HEK293 (cell line): ENCODE measurements at regions not wholly inside any gene's neighbourhood (a gene's known extent, or its start where the extent isn't known, plus 50 kb on each side); places are given as distances from the start of the nearest gene placed in this dataset.

ENCODE experiments used
- CTCF ChIA-PET: fragments of 350-600 bp; formaldehyde crosslinking; extraction: SDS; loops from one replicate; lab custom pipeline; 2021; ENCODE audit warnings: antibody characterized with exemption; lab: Yijun Ruan, JAX
- POLR2A ChIA-PET: fragments of 300-600 bp; formaldehyde crosslinking; extraction: SDS; loops from one replicate; lab custom pipeline; 2020; ENCODE audit warnings: antibody characterized with exemption, inconsistent platforms; lab: Yijun Ruan, JAX
- H3K27ac ChIP-seq: fragments of 200-500 bp; sonication (Bioruptor generic); 2 replicates; pipeline ENCODE4 v1.5.1; 2014; ENCODE audit warnings: low read depth, low read length, control low read depth, inconsistent platforms; ENCODE audit errors: extremely low read depth
- H3K36me3 ChIP-seq, 2 experiments: fragments of 200-500 bp in 1 of 2; sonication (Bioruptor generic) in 1 of 2; 1 replicate in 1 of 2; 2 replicates in 1 of 2; pipeline ENCODE4 v1.5.1; 2014 to 2017; ENCODE audit warnings: inconsistent platforms in 2 of 2, low read length in 2 of 2; ENCODE audit not compliant: control insufficient read depth in 2 of 2, insufficient read depth in 1 of 2
- H3K4me1 ChIP-seq: fragments of 200-500 bp; sonication (Bioruptor generic); 2 replicates; pipeline ENCODE4 v1.5.1; 2014; ENCODE audit warnings: mild to moderate bottlenecking, low read length, inconsistent platforms; ENCODE audit not compliant: control insufficient read depth, insufficient read depth
- H3K4me3 ChIP-seq: 2 replicates; pipeline ENCODE4 v1.5.1; 2011; ENCODE audit warnings: low read depth, mild to moderate bottlenecking, control low read depth, low read length, moderate library complexity
- H3K9me3 ChIP-seq: fragments of 200-500 bp; sonication (Bioruptor generic); 2 replicates; pipeline ENCODE4 v1.5.1; 2014; ENCODE audit warnings: low read depth, low read length, inconsistent platforms; ENCODE audit not compliant: control insufficient read depth, insufficient read depth
- AEBP2 ChIP-seq: fragments of 450-650 bp; formaldehyde crosslinking; IDR thresholded peaks from 2 replicates; pipeline ENCODE4 v1.5.1; 2016; ENCODE audit warnings: missing biosample characterization, missing genetic modification characterization, borderline replicate concordance
- ELK4 ChIP-seq: IDR thresholded peaks from 2 replicates; pipeline ENCODE4 v1.6.1; 2011; ENCODE audit warnings: mild to moderate bottlenecking, low read depth, low read length, borderline replicate concordance
- GLIS2 ChIP-seq: fragments of 450-650 bp; formaldehyde crosslinking; IDR thresholded peaks from 2 replicates; pipeline ENCODE4 v1.5.1; 2016; ENCODE audit warnings: missing biosample characterization, missing genetic modification characterization
- INSM2 ChIP-seq: fragments of 450-650 bp; formaldehyde crosslinking; IDR thresholded peaks from 2 replicates; pipeline ENCODE4 v1.5.1; 2016; ENCODE audit warnings: missing biosample characterization, missing genetic modification characterization
- KLF1 ChIP-seq: fragments of 450-650 bp; formaldehyde crosslinking; IDR thresholded peaks from 2 replicates; pipeline ENCODE4 v1.5.1; 2016; ENCODE audit warnings: missing biosample characterization, missing genetic modification characterization
- RBAK ChIP-seq: fragments of 450-650 bp; formaldehyde crosslinking; IDR thresholded peaks from 2 replicates; pipeline ENCODE4 v1.5.1; 2016; ENCODE audit warnings: missing biosample characterization, missing genetic modification characterization
- SCRT1 ChIP-seq: fragments of 450-650 bp; formaldehyde crosslinking; IDR thresholded peaks from 2 replicates; pipeline ENCODE4 v1.5.1; 2016; ENCODE audit warnings: missing biosample characterization, missing genetic modification characterization, borderline replicate concordance
- SCRT2 ChIP-seq: fragments of 450-650 bp; formaldehyde crosslinking; IDR thresholded peaks from 2 replicates; pipeline ENCODE4 v1.5.1; 2016; ENCODE audit warnings: missing biosample characterization, missing genetic modification characterization
- ZBTB48 ChIP-seq: fragments of 450-650 bp; formaldehyde crosslinking; IDR thresholded peaks from 2 replicates; pipeline ENCODE4 v1.5.1; 2016; ENCODE audit warnings: missing biosample characterization, missing genetic modification characterization
- ZEB2 ChIP-seq: fragments of 450-650 bp; formaldehyde crosslinking; IDR thresholded peaks from 2 replicates; pipeline ENCODE4 v1.5.1; 2016; ENCODE audit warnings: missing biosample characterization, missing genetic modification characterization
- ZFP69B ChIP-seq: fragments of 450-650 bp; formaldehyde crosslinking; IDR thresholded peaks from 2 replicates; pipeline ENCODE4 v1.5.1; 2016; ENCODE audit warnings: missing biosample characterization, missing genetic modification characterization
- ZNF146 ChIP-seq: fragments of 450-650 bp; formaldehyde crosslinking; IDR thresholded peaks from 2 replicates; pipeline ENCODE4 v1.5.1; 2016; ENCODE audit warnings: missing biosample characterization, missing genetic modification characterization
- ZNF155 ChIP-seq: fragments of 450-650 bp; formaldehyde crosslinking; IDR thresholded peaks from 2 replicates; pipeline ENCODE4 v1.5.1; 2016; ENCODE audit warnings: missing biosample characterization, missing genetic modification characterization
- ZNF175 ChIP-seq: fragments of 450-650 bp; formaldehyde crosslinking; IDR thresholded peaks from 2 replicates; pipeline ENCODE4 v1.5.1; 2016; ENCODE audit warnings: missing biosample characterization, missing genetic modification characterization
- ZNF18 ChIP-seq: fragments of 450-650 bp; formaldehyde crosslinking; IDR thresholded peaks from 2 replicates; pipeline ENCODE4 v1.5.1; 2016; ENCODE audit warnings: missing biosample characterization, missing genetic modification characterization
- ZNF19 ChIP-seq: fragments of 450-650 bp; formaldehyde crosslinking; IDR thresholded peaks from 2 replicates; pipeline ENCODE4; 2016; ENCODE audit warnings: missing biosample characterization, missing genetic modification characterization, low read depth
- ZNF202 ChIP-seq: fragments of 450-650 bp; formaldehyde crosslinking; IDR thresholded peaks from 2 replicates; pipeline ENCODE4 v1.5.1; 2016; ENCODE audit warnings: missing biosample characterization, missing genetic modification characterization, borderline replicate concordance
- ZNF280C ChIP-seq: fragments of 450-650 bp; formaldehyde crosslinking; IDR thresholded peaks from 2 replicates; pipeline ENCODE4 v1.5.1; 2016; ENCODE audit warnings: missing biosample characterization, missing genetic modification characterization
- ZNF391 ChIP-seq: fragments of 450-650 bp; formaldehyde crosslinking; IDR thresholded peaks from 2 replicates; pipeline ENCODE4 v1.5.1; 2016; ENCODE audit warnings: low read depth, missing biosample characterization, missing genetic modification characterization, borderline replicate concordance
- ZNF404 ChIP-seq: fragments of 450-650 bp; formaldehyde crosslinking; IDR thresholded peaks from 2 replicates; pipeline ENCODE4 v1.5.1; 2017; ENCODE audit warnings: missing biosample characterization, missing genetic modification characterization
- ZNF473 ChIP-seq: fragments of 450-650 bp; formaldehyde crosslinking; IDR thresholded peaks from 2 replicates; pipeline ENCODE4 v1.5.1; 2017; ENCODE audit warnings: missing biosample characterization, missing genetic modification characterization
- ZNF521 ChIP-seq: fragments of 450-650 bp; formaldehyde crosslinking; IDR thresholded peaks from 2 replicates; pipeline ENCODE4 v1.5.1; 2017; ENCODE audit warnings: missing biosample characterization, mild to moderate bottlenecking, missing genetic modification characterization
- ZNF549 ChIP-seq: fragments of 450-650 bp; IDR thresholded peaks from 2 replicates; pipeline ENCODE4 v1.5.1; 2018; ENCODE audit warnings: missing biosample characterization, missing genetic modification characterization, mild to moderate bottlenecking, inconsistent platforms, moderate library complexity
- ZNF558 ChIP-seq: fragments of 450-650 bp; formaldehyde crosslinking; IDR thresholded peaks from 2 replicates; pipeline ENCODE4 v1.5.1; 2016; ENCODE audit warnings: missing biosample characterization, missing genetic modification characterization
- ZNF701 ChIP-seq: fragments of 450-650 bp; formaldehyde crosslinking; IDR thresholded peaks from 2 replicates; pipeline ENCODE4 v1.5.1; 2016; ENCODE audit warnings: missing biosample characterization, missing genetic modification characterization
- ZNF777 ChIP-seq: fragments of 450-650 bp; formaldehyde crosslinking; IDR thresholded peaks from 2 replicates; pipeline ENCODE4 v1.5.1; 2017; ENCODE audit warnings: missing biosample characterization, missing genetic modification characterization, borderline replicate concordance
- ZNF785 ChIP-seq: fragments of 450-650 bp; formaldehyde crosslinking; IDR thresholded peaks from 2 replicates; pipeline ENCODE4 v1.5.1; 2016; ENCODE audit warnings: missing biosample characterization, missing genetic modification characterization
- ZNF843 ChIP-seq: fragments of 450-650 bp; formaldehyde crosslinking; IDR thresholded peaks from 2 replicates; pipeline ENCODE4 v1.5.1; 2016; ENCODE audit warnings: missing biosample characterization, missing genetic modification characterization
- ZXDB ChIP-seq: fragments of 450-650 bp; formaldehyde crosslinking; IDR thresholded peaks from 2 replicates; pipeline ENCODE4 v1.5.1; 2016; ENCODE audit warnings: missing biosample characterization, missing genetic modification characterization

GRCh38 chr9:16217943-16218701, 652.3 kb downstream of the BNC2 start:
- H3K4me1 ChIP-seq, result no peaks in the 10 kb centered on the region
- no peak overlapping the region for H3K4me3 ChIP-seq
- ChIA-PET CTCF (no interaction called here), POLR2A (interaction anchor here (0.5 kb wide), 1 partner anchor 20 kb away, joined by 4 read pairs; no protein-coding TSS in a partner anchor)
- H3K36me3 ChIP-seq, result no peaks in the 10 kb centered on the region
- H3K27ac ChIP-seq, result no peak overlapping the region
- no peaks in the 10 kb centered on the region for H3K9me3 ChIP-seq
- TF ChIP-seq KLF1 (tag by site-specific recombination) (no peak), ZNF280C (tag by site-specific recombination) (no peak), ZNF785 (tag by site-specific recombination) (no peak), INSM2 (tag by site-specific recombination) (no peak), SCRT1 (tag by site-specific recombination) (no peak), RBAK (tag by site-specific recombination) (no peak), ZNF175 (no peak), ZNF146 (tag by site-specific recombination) (no peak), AEBP2 (tag by site-specific recombination) (no peak), ZNF404 (tag by site-specific recombination) (no peak), ZEB2 (tag by site-specific recombination) (no peak), ZNF549 (no peak), SCRT2 (tag by site-specific recombination) (no peak), ZNF843 (tag by site-specific recombination) (no peak), ZNF18 (tag by site-specific recombination) (no peak), ZXDB (tag by site-specific recombination) (no peak)

- Histone ChIP-seq H3K9me3 (no peaks in the 10 kb centered on the region), H3K4me3 (no peak overlapping the region), H3K4me1 (no peaks in the 10 kb centered on the region), H3K36me3 (no peaks in the 10 kb centered on the region), H3K27ac (no peak overlapping the region)
- CTCF ChIA-PET, result interaction anchor here (0.6 kb wide), 1 partner anchor 684 kb away, joined by 5 read pairs; no protein-coding TSS in a partner anchor
- POLR2A ChIA-PET, result no interaction called here
- no peak for TF ChIP-seq ZNF558 (tag by site-specific recombination)
- no peak for TF ChIP-seq ZNF391 (tag by site-specific recombination)
- TF ChIP-seq ZNF202 (tag by site-specific recombination), result no peak
- TF ChIP-seq ELK4, result no peak
- no peak for TF ChIP-seq ZNF521 (tag by site-specific recombination)
- TF ChIP-seq ZFP69B (tag by site-specific recombination), result no peak
- TF ChIP-seq ZNF777 (tag by site-specific recombination), result no peak
- TF ChIP-seq ZNF473, result no peak
- no peak for TF ChIP-seq ZNF155 (tag by site-specific recombination)
- TF ChIP-seq GLIS2 (tag by site-specific recombination), result no peak
- no peak for TF ChIP-seq ZNF19 (tag by site-specific recombination)
- TF ChIP-seq ZBTB48 (tag by site-specific recombination), result no peak
- no peak for TF ChIP-seq ZNF701 (tag by site-specific recombination)
These were observed 649.1 kb downstream of the BNC2 start for GRCh38 chr9:16221366-16221765.
